ENCODE measurements at regions not wholly inside any gene's neighbourhood (a gene's known extent, or its start where the extent isn't known, plus 50 kb on each side); places are given as distances from the start of the nearest gene placed in this dataset.
"Not testable (repeated sequence)": the region's sequence is repeated elsewhere in the genome, so short reads cannot be mapped to it uniquely, and the experiment has no call there.

- DNase-seq (ENCODE audit: low read depth in 2 of 3, low spot score in 2 of 3), result no peak
Observed at GRCh38 chr14:83021323-83021722, 1487.7 kb upstream of the SEL1L start.

GRCh38 chr14:83023369-83023768 lies 1489.7 kb upstream of the SEL1L start:
- DNase-seq (ENCODE audit: low read depth in 2 of 3, low spot score in 2 of 3), result no peak

GRCh38 chr14:83041224-83041623 lies 1507.6 kb upstream of the SEL1L start:
- DNase-seq (ENCODE audit: low read depth in 2 of 3, low spot score in 2 of 3), result no peak

- DNase-seq (ENCODE audit: low read depth in 2 of 3, low spot score in 2 of 3), result no peak
Observed at GRCh38 chr14:83042858-83043257, 1509.2 kb upstream of the SEL1L start.

- no peak for DNase-seq (ENCODE audit: low read depth in 2 of 3, low spot score in 2 of 3)
Observed at GRCh38 chr14:83044001-83044400, 1510.3 kb upstream of the SEL1L start.

GRCh38 chr14:83047059-83047830 lies 1513.6 kb upstream of the SEL1L start:
- no peak for DNase-seq (ENCODE audit: low read depth in 2 of 3, low spot score in 2 of 3)

- DNase-seq (ENCODE audit: low read depth in 2 of 3, low spot score in 2 of 3), result no peak
Observed at GRCh38 chr14:83053022-83053710, 1519.5 kb upstream of the SEL1L start.

- no peak for DNase-seq (ENCODE audit: low read depth in 2 of 3, low spot score in 2 of 3)
Observed at GRCh38 chr14:83058068-83058467, 1524.4 kb upstream of the SEL1L start.

GRCh38 chr14:83071888-83072501 lies 1538.3 kb upstream of the SEL1L start:
- DNase-seq (ENCODE audit: low read depth in 2 of 3, low spot score in 2 of 3), result no peak

- DNase-seq (ENCODE audit: low read depth in 2 of 3, low spot score in 2 of 3), result no peak
Observed at GRCh38 chr14:83085136-83085535, 1551.5 kb upstream of the SEL1L start.

- no peak for DNase-seq (ENCODE audit: low read depth in 2 of 3, low spot score in 2 of 3)
Observed at GRCh38 chr14:83085725-83086124, 1552.1 kb upstream of the SEL1L start.

GRCh38 chr14:83091991-83092956 lies 1558.6 kb upstream of the SEL1L start:
- DNase-seq (ENCODE audit: low read depth in 2 of 3, low spot score in 2 of 3), result not testable (repeated sequence)

- DNase-seq (ENCODE audit: low read depth in 2 of 3, low spot score in 2 of 3), result no peak
Observed at GRCh38 chr14:83096092-83096491, 1562.4 kb upstream of the SEL1L start.

GRCh38 chr14:83101846-83102245 lies 1568.2 kb upstream of the SEL1L start:
- no peak for DNase-seq (ENCODE audit: low read depth in 2 of 3, low spot score in 2 of 3)

GRCh38 chr14:83118029-83118428 lies 1584.4 kb upstream of the SEL1L start:
- no peak for DNase-seq (ENCODE audit: low read depth in 2 of 3, low spot score in 2 of 3)

GRCh38 chr14:83120187-83120586 lies 1586.5 kb upstream of the SEL1L start:
- DNase-seq (ENCODE audit: low read depth in 2 of 3, low spot score in 2 of 3), result no peak

GRCh38 chr14:83126076-83126475 lies 1592.4 kb upstream of the SEL1L start:
- DNase-seq (ENCODE audit: low read depth in 2 of 3, low spot score in 2 of 3), result no peak

- DNase-seq (ENCODE audit: low read depth in 2 of 3, low spot score in 2 of 3), result no peak
Observed at GRCh38 chr14:83128783-83129182, 1595.1 kb upstream of the SEL1L start.

GRCh38 chr14:83129496-83129895 lies 1595.8 kb upstream of the SEL1L start:
- no peak for DNase-seq (ENCODE audit: low read depth in 2 of 3, low spot score in 2 of 3)

GRCh38 chr14:83133981-83134645 lies 1600.5 kb upstream of the SEL1L start:
- no peak for DNase-seq (ENCODE audit: low read depth in 2 of 3, low spot score in 2 of 3)

- no peak for DNase-seq (ENCODE audit: low read depth in 2 of 3, low spot score in 2 of 3)
Observed at GRCh38 chr14:83140756-83141155, 1607.1 kb upstream of the SEL1L start.

Data from activated CD8-positive, alpha-beta memory T cell treated with anti-CD3 and anti-CD28 coated beads for 48 hours (primary cell).